CD14-positive monocyte (primary cell): ENCODE measurements at regions not wholly inside any gene's neighbourhood (a gene's known extent, or its start where the extent isn't known, plus 50 kb on each side); places are given as distances from the start of the nearest gene placed in this dataset.
"Not testable (repeated sequence)": the region's sequence is repeated elsewhere in the genome, so short reads cannot be mapped to it uniquely, and the experiment has no call there.

Experiments
- DNase-seq, 3 donors: peaks; one replicate each; pipeline ENCODE4 v3.0.0-alpha.2; 2011 to 2022
- H2AFZ ChIP-seq: 2 replicates; pipeline ENCODE4 v1.6.0; 2012; ENCODE audit warnings: mild to moderate bottlenecking, low read depth, low read length, inconsistent platforms; ENCODE audit not compliant: insufficient read depth, poor library complexity, severe bottlenecking
- H3K27ac ChIP-seq, 2 donors: 1 replicate in 1 of 2; 2 replicates in 1 of 2; pipeline ENCODE4 v1.5.1; 2012 to 2013; ENCODE audit warnings: low read length in 2 of 2, control low read depth in 1 of 2, inconsistent platforms in 1 of 2, low read depth in 1 of 2, mild to moderate bottlenecking in 1 of 2
- H3K27me3 ChIP-seq, 2 donors: one replicate each; pipeline versions ENCODE4 v1.6.0 to v1.6.1; 2011 to 2013; ENCODE audit warnings: low read length in 2 of 2; ENCODE audit not compliant: control insufficient read depth in 2 of 2, insufficient read depth in 2 of 2
- H3K36me3 ChIP-seq, 2 donors: replicated peaks in 1 of 2; 1 replicate in 1 of 2; 2 replicates in 1 of 2; pipeline versions ENCODE4 v1.5.1 to v1.6.1; 2012 to 2013; ENCODE audit warnings: low read length in 2 of 2, control low read depth in 1 of 2, inconsistent platforms in 1 of 2, mild to moderate bottlenecking in 1 of 2; ENCODE audit not compliant: insufficient read depth in 2 of 2, control insufficient read depth in 1 of 2
- H3K4me1 ChIP-seq, 2 donors: 1 replicate in 1 of 2; 2 replicates in 1 of 2; pipeline versions ENCODE4 v1.5.1 to v1.6.1; 2012 to 2013; ENCODE audit warnings: low read length in 2 of 2, control low read depth in 1 of 2, inconsistent platforms in 1 of 2, mild to moderate bottlenecking in 1 of 2, moderate library complexity in 1 of 2; ENCODE audit not compliant: insufficient read depth in 2 of 2, control insufficient read depth in 1 of 2
- H3K4me2 ChIP-seq: replicated peaks from 2 replicates; pipeline ENCODE3; 2012; ENCODE audit warnings: low read length, moderate library complexity, mild to moderate bottlenecking; ENCODE audit not compliant: poor library complexity, severe bottlenecking; ENCODE audit errors: extremely low read depth
- H3K4me3 ChIP-seq, 3 experiments: fragments of 200-600 bp in 1 of 3; sonication (generic) in 1 of 3; replicated peaks in 1 of 3; 1 replicate in 2 of 3; 2 replicates in 1 of 3; pipeline ENCODE4 v1.5.1; 2011 to 2013; ENCODE audit warnings: low read length in 3 of 3, mild to moderate bottlenecking in 3 of 3, control low read depth in 2 of 3, low read depth in 2 of 3, inconsistent platforms in 1 of 3, moderate library complexity in 1 of 3
- H3K79me2 ChIP-seq: 2 replicates; pipeline ENCODE4 v1.6.0; 2012; ENCODE audit warnings: mild to moderate bottlenecking, control low read depth, inconsistent platforms, low read length, moderate library complexity; ENCODE audit not compliant: insufficient read depth
- H3K9ac ChIP-seq: 2 replicates; pipeline ENCODE4 v1.6.0; 2017; ENCODE audit warnings: low read length, mild to moderate bottlenecking; ENCODE audit not compliant: insufficient read depth, poor library complexity, severe bottlenecking
- H3K9me3 ChIP-seq, 2 donors: replicated peaks in 1 of 2; 1 replicate in 1 of 2; 2 replicates in 1 of 2; pipeline versions ENCODE4 v1.5.1 to v1.6.1; 2012 to 2013; ENCODE audit warnings: low read length in 2 of 2, control low read depth in 1 of 2; ENCODE audit not compliant: control insufficient read depth in 1 of 2, insufficient read depth in 1 of 2
- H4K20me1 ChIP-seq: 2 replicates; pipeline ENCODE4 v1.6.0; 2012; ENCODE audit warnings: mild to moderate bottlenecking, low read length, control low read depth, moderate library complexity; ENCODE audit not compliant: insufficient read depth
- H3K27ac Mint-ChIP-seq, 7 donors: one replicate each; pipeline ENCODE4 v1.8.0; 2020; ENCODE audit warnings: mild to moderate bottlenecking in 7 of 7, mixed read lengths in 7 of 7, moderate library complexity in 6 of 7, inconsistent platforms in 2 of 7
- H3K27me3 Mint-ChIP-seq, 3 donors: one replicate each; pipeline ENCODE4 v1.8.0; 2021 to 2022; ENCODE audit warnings: low read depth in 3 of 3, mild to moderate bottlenecking in 3 of 3, mixed read lengths in 3 of 3, moderate library complexity in 3 of 3, inconsistent platforms in 1 of 3
- H3K36me3 Mint-ChIP-seq, 2 donors: one replicate each; pipeline ENCODE4 v1.8.0; 2020; ENCODE audit warnings: mixed read lengths in 2 of 2, inconsistent platforms in 1 of 2, mild to moderate bottlenecking in 1 of 2
- H3K4me1 Mint-ChIP-seq: one replicate; pipeline ENCODE4 v1.8.0; 2020; ENCODE audit warnings: mild to moderate bottlenecking, mixed read lengths
- H3K4me3 Mint-ChIP-seq, 2 donors: one replicate each; pipeline ENCODE4 v1.8.0; 2020; ENCODE audit warnings: mild to moderate bottlenecking in 2 of 2, mixed read lengths in 2 of 2, moderate library complexity in 1 of 2
- H3K9me3 Mint-ChIP-seq, 7 donors: one replicate each; pipeline ENCODE4 v1.8.0; 2020 to 2022; ENCODE audit warnings: mixed read lengths in 7 of 7, mild to moderate bottlenecking in 6 of 7, moderate library complexity in 6 of 7, inconsistent platforms in 2 of 7
- CTCF ChIP-seq: fragments of 200-600 bp; IDR thresholded peaks from one replicate; pipeline ENCODE4 v1.8.0; 2022; ENCODE audit warnings: antibody characterized with exemption, mild to moderate bottlenecking
- WGBS: methylation state at CpG from one replicate; pipeline ENCODE4 v1.1.5; 2013; ENCODE audit warnings: missing lambda C conversion rate; ENCODE audit not compliant: insufficient coverage; 5-methylcytosine and 5-hydroxymethylcytosine counted together
- intact Hi-C, 2 donors: fragments of 100-400 bp; cut with micrococcal nuclease; formaldehyde crosslinking; loops; one replicate each; pipeline versions ENCODE4 v1.15.0 to v1.15.1; 2023

- Mint-ChIP-seq H3K27ac (no peak overlapping the region), H3K36me3 (no peaks in the 10 kb centered on the region), H3K4me3 (no peak overlapping the region), H3K4me1 (no peaks in the 10 kb centered on the region), H3K9me3 (peaks cover 10 to 23% (median 15%) of the 10 kb centered on the region in 7 donors), H3K27me3 (peaks cover 0 to 6% (median 4%) of the 10 kb centered on the region in 3 donors)
- no peak overlapping the region for H3K4me3 ChIP-seq
- intact Hi-C loops: no loop called here
- H3K79me2 ChIP-seq: no peaks in the 10 kb centered on the region
- no peak overlapping the region for H2AFZ ChIP-seq
- no peaks in the 10 kb centered on the region for H3K36me3 ChIP-seq
- no peak for TF ChIP-seq CTCF
- DNase-seq: no peak
- H3K4me2 ChIP-seq: no peak overlapping the region
- no peaks in the 10 kb centered on the region for H3K4me1 ChIP-seq
- no peak overlapping the region for H3K27ac ChIP-seq
- H3K27me3 ChIP-seq: no peaks in the 10 kb centered on the region
- peaks cover 0 to 5% of the 10 kb centered on the region in 2 donors for H3K9me3 ChIP-seq
- H3K9ac ChIP-seq: no peak overlapping the region
- no peaks in the 10 kb centered on the region for H4K20me1 ChIP-seq
- 100% methylated on average over 1 of the region's 3 CpGs for WGBS
These were observed 60.9 kb upstream of the EEF2KMT start for GRCh38 chr16:5158494-5158893.

- peaks cover 6 to 19% (median 8%) of the 10 kb centered on the region in 7 donors for H3K9me3 Mint-ChIP-seq
- H3K36me3 Mint-ChIP-seq, H3K4me3 ChIP-seq, DNase-seq, H3K4me2 ChIP-seq, H3K79me2 ChIP-seq, H3K4me1 Mint-ChIP-seq, intact Hi-C loops, H4K20me1 ChIP-seq, H3K4me1 ChIP-seq, H3K36me3 ChIP-seq, H3K27ac ChIP-seq, H3K4me3 Mint-ChIP-seq, H3K27ac Mint-ChIP-seq, H3K9ac ChIP-seq, H3K9me3 ChIP-seq, H3K27me3 Mint-ChIP-seq, H2AFZ ChIP-seq, H3K27me3 ChIP-seq: not testable (repeated sequence)
- 94% methylated on average over 3 of the region's 4 CpGs for WGBS
These were observed 58.9 kb upstream of the EEF2KMT start for GRCh38 chr16:5156486-5156885.

- H3K36me3 ChIP-seq, DNase-seq, H3K4me3 Mint-ChIP-seq, H3K27me3 ChIP-seq, H3K27ac Mint-ChIP-seq, intact Hi-C loops, H3K27me3 Mint-ChIP-seq, H3K4me2 ChIP-seq, H3K9ac ChIP-seq, H3K79me2 ChIP-seq, H3K4me1 Mint-ChIP-seq, H4K20me1 ChIP-seq, H2AFZ ChIP-seq, H3K9me3 ChIP-seq, H3K4me1 ChIP-seq, H3K36me3 Mint-ChIP-seq, H3K27ac ChIP-seq, H3K4me3 ChIP-seq: not testable (repeated sequence)
- peaks cover 0 to 14% (median 6%) of the 10 kb centered on the region in 7 donors for H3K9me3 Mint-ChIP-seq
- no CpG with 5 or more reads among the region's 1 CpG for WGBS
These were observed 56.4 kb upstream of the EEF2KMT start for GRCh38 chr16:5154006-5154405.

- DNase-seq, H3K4me1 Mint-ChIP-seq, H3K27ac ChIP-seq, H3K36me3 ChIP-seq, H3K9me3 ChIP-seq, H3K4me1 ChIP-seq, H3K27me3 Mint-ChIP-seq, H3K4me3 Mint-ChIP-seq, H3K27me3 ChIP-seq, H3K4me3 ChIP-seq, H2AFZ ChIP-seq, H3K36me3 Mint-ChIP-seq, H3K27ac Mint-ChIP-seq, H3K9ac ChIP-seq, H3K4me2 ChIP-seq, intact Hi-C loops, H3K79me2 ChIP-seq, H4K20me1 ChIP-seq: not testable (repeated sequence)
- no CpG with 5 or more reads among the region's 2 CpGs for WGBS
- peaks cover 0 to 14% (median 4%) of the 10 kb centered on the region in 7 donors for H3K9me3 Mint-ChIP-seq
These were observed 53.8 kb upstream of the EEF2KMT start for GRCh38 chr16:5151409-5151808.
